AG09309 (cell line): ENCODE measurements at regions not wholly inside any gene's neighbourhood (a gene's known extent, or its start where the extent isn't known, plus 50 kb on each side); places are given as distances from the start of the nearest gene placed in this dataset.
A peak's percentile ranks its signal among the peaks of the same experiment; 100 is the strongest.

Experiments
- DNase-seq: peaks from one replicate; pipeline ENCODE4 v3.0.0-alpha.2; 2010; ENCODE audit warnings: low read depth
- H3K4me3 ChIP-seq: 2 replicates; pipeline ENCODE4 v1.5.1; 2011; ENCODE audit warnings: mild to moderate bottlenecking, low read depth, low read length, moderate library complexity; ENCODE audit not compliant: control insufficient read depth
- CTCF ChIP-seq: IDR thresholded peaks from 2 replicates; pipeline ENCODE4 v1.5.1; 2011; ENCODE audit warnings: mild to moderate bottlenecking, low read depth, low read length, inconsistent platforms; ENCODE audit not compliant: insufficient read depth, control insufficient read depth; ENCODE audit errors: missing control alignments

- no peak for TF ChIP-seq CTCF
- no peak for DNase-seq
These were observed 86.4 kb upstream of the PRKG1 start for GRCh38 chr10:50987934-50988333.

GRCh38 chr10:50988792-50989191, 85.5 kb upstream of the PRKG1 start:
- H3K4me3 ChIP-seq = no peak overlapping the region
- DNase-seq = no peak
- TF ChIP-seq CTCF = peak; percentile 37

More at GRCh38 chr10:50987934-50988333, 86.4 kb upstream of the PRKG1 start:
- no peak overlapping the region for H3K4me3 ChIP-seq

GRCh38 chr10:50990568-50991455, 83.5 kb upstream of the PRKG1 start:
- TF ChIP-seq CTCF = no peak
- peak overlapping the region; percentile 90 for H3K4me3 ChIP-seq
- peak; percentile 85 for DNase-seq

- no peak for DNase-seq
- peak overlapping the region; percentile 90 for H3K4me3 ChIP-seq
These were observed 82.6 kb upstream of the PRKG1 start for GRCh38 chr10:50991456-50992355.

GRCh38 chr10:50992356-50992901, 81.9 kb upstream of the PRKG1 start:
- no peak for DNase-seq
- TF ChIP-seq CTCF = no peak
- H3K4me3 ChIP-seq = peak overlapping the region; percentile 90

More at GRCh38 chr10:50991456-50992355, 82.6 kb upstream of the PRKG1 start:
- TF ChIP-seq CTCF = no peak

- DNase-seq = peak; percentile 70
- TF ChIP-seq CTCF = no peak
- H3K4me3 ChIP-seq = peak overlapping the region; percentile 90
These were observed 81.1 kb upstream of the PRKG1 start for GRCh38 chr10:50992972-50993766.
